Neuronal stem cell (in vitro differentiated cells): ENCODE measurements at regions not wholly inside any gene's neighbourhood (a gene's known extent, or its start where the extent isn't known, plus 50 kb on each side); places are given as distances from the start of the nearest gene placed in this dataset.

Source experiments
- DNase-seq: peaks from one replicate; pipeline ENCODE4 v3.0.0-alpha.2; 2013; ENCODE audit warnings: low spot score
- H2AFZ ChIP-seq: one replicate; pipeline ENCODE4 v1.6.1; 2013; ENCODE audit warnings: mild to moderate bottlenecking, low read length, inconsistent platforms
- H2AK5ac ChIP-seq: 2 replicates; pipeline ENCODE4 v1.6.1; 2013; ENCODE audit warnings: low read depth, mild to moderate bottlenecking, inconsistent platforms, low read length, moderate library complexity, mixed read lengths
- H2BK120ac ChIP-seq: 2 replicates; pipeline ENCODE4 v1.6.1; 2013; ENCODE audit warnings: low read depth, mild to moderate bottlenecking, inconsistent platforms, low read length, moderate library complexity, mixed read lengths
- H2BK12ac ChIP-seq: one replicate; pipeline ENCODE4 v1.6.1; 2013; ENCODE audit warnings: low read length, inconsistent platforms
- H2BK15ac ChIP-seq: 2 replicates; pipeline ENCODE4 v1.6.1; 2013; ENCODE audit warnings: mild to moderate bottlenecking, low read length, inconsistent platforms, mixed read lengths
- H2BK5ac ChIP-seq: one replicate; pipeline ENCODE4 v1.6.1; 2013; ENCODE audit warnings: inconsistent platforms, mild to moderate bottlenecking, low read length, moderate library complexity
- H3K14ac ChIP-seq: one replicate; pipeline ENCODE4 v1.6.1; 2013; ENCODE audit warnings: low read length, inconsistent platforms
- H3K18ac ChIP-seq: 2 replicates; pipeline ENCODE4 v1.6.1; 2013; ENCODE audit warnings: low read length, inconsistent platforms
- H3K23ac ChIP-seq: 2 replicates; pipeline ENCODE4 v1.6.1; 2013; ENCODE audit warnings: low read depth, mild to moderate bottlenecking, mixed read lengths, low read length, inconsistent platforms; ENCODE audit not compliant: poor library complexity
- H3K27ac ChIP-seq: replicated peaks from 3 replicates; pipeline ENCODE4 v1.5.1; 2013; ENCODE audit warnings: low read length, inconsistent platforms
- H3K27me3 ChIP-seq, 3 experiments: 2 replicates each; pipeline ENCODE4 v1.6.1; 2013; ENCODE audit warnings: low read length in 3 of 3, mild to moderate bottlenecking in 2 of 3, inconsistent platforms in 1 of 3, low read depth in 1 of 3, mixed read lengths in 1 of 3, moderate library complexity in 1 of 3; ENCODE audit not compliant: control insufficient read depth in 3 of 3, insufficient read depth in 3 of 3
- H3K36me3 ChIP-seq, 2 donors: replicated peaks in 1 of 2; 2 replicates each; pipeline ENCODE4 v1.6.1; 2013; ENCODE audit warnings: low read length in 2 of 2; ENCODE audit not compliant: control insufficient read depth in 2 of 2, insufficient read depth in 2 of 2
- H3K4ac ChIP-seq: 2 replicates; pipeline ENCODE4 v1.6.1; 2013; ENCODE audit warnings: inconsistent platforms, mild to moderate bottlenecking, low read length, moderate library complexity
- H3K4me1 ChIP-seq, 2 donors: 1 replicate in 1 of 2; 2 replicates in 1 of 2; pipeline ENCODE4 v1.6.1; 2013; ENCODE audit warnings: low read length in 2 of 2, low read depth in 1 of 2; ENCODE audit not compliant: control insufficient read depth in 2 of 2, insufficient read depth in 1 of 2
- H3K4me2 ChIP-seq: one replicate; pipeline ENCODE4 v1.6.1; 2013; ENCODE audit warnings: mild to moderate bottlenecking, low read length, inconsistent platforms; ENCODE audit not compliant: insufficient read depth, poor library complexity, severe bottlenecking
- H3K4me3 ChIP-seq, 2 donors: 2 replicates each; pipeline ENCODE4 v1.5.1; 2013; ENCODE audit warnings: low read length in 2 of 2, mild to moderate bottlenecking in 2 of 2, inconsistent platforms in 1 of 2, moderate library complexity in 1 of 2
- H3K79me1 ChIP-seq: one replicate; pipeline ENCODE4 v1.6.1; 2013; ENCODE audit warnings: low read depth, mild to moderate bottlenecking, inconsistent platforms, low read length, moderate library complexity
- H3K9ac ChIP-seq: one replicate; pipeline ENCODE4 v1.6.1; 2013; ENCODE audit warnings: mild to moderate bottlenecking, low read depth, low read length, inconsistent platforms; ENCODE audit not compliant: poor library complexity
- H3K9me3 ChIP-seq, 2 donors: replicated peaks in 1 of 2; 2 replicates each; pipeline versions ENCODE3 to v1.6.1; 2013; ENCODE audit warnings: low read length in 2 of 2, mild to moderate bottlenecking in 2 of 2, inconsistent platforms in 1 of 2, low read depth in 1 of 2, mixed read lengths in 1 of 2, moderate library complexity in 1 of 2; ENCODE audit not compliant: control insufficient read depth in 2 of 2, insufficient read depth in 1 of 2
- H4K8ac ChIP-seq: one replicate; pipeline ENCODE4 v1.6.1; 2013; ENCODE audit warnings: low read depth, mild to moderate bottlenecking, inconsistent platforms, low read length, moderate library complexity
- H4K91ac ChIP-seq: one replicate; pipeline ENCODE4 v1.6.1; 2013; ENCODE audit warnings: low read length, low read depth, mild to moderate bottlenecking, inconsistent platforms; ENCODE audit not compliant: poor library complexity
- WGBS, 2 donors: extraction: QIAGEN DNeasy Blood & Tissue Kit; methylation state at CpG; one replicate each; pipeline ENCODE4 v1.1.7; 2013; ENCODE audit warnings: missing lambda C conversion rate in 2 of 2, mixed read lengths in 1 of 2; ENCODE audit not compliant: insufficient read length in 2 of 2, insufficient replicate concordance in 1 of 2; ENCODE audit errors: extremely low coverage in 2 of 2; 5-methylcytosine and 5-hydroxymethylcytosine counted together

- Histone ChIP-seq H3K4me2 (no peak overlapping the region), H3K18ac (no peak overlapping the region), H3K27ac (no peak overlapping the region), H4K8ac (no peak overlapping the region), H2AK5ac (no peak overlapping the region), H3K23ac (no peak overlapping the region), H3K27me3 (no peaks in the 10 kb centered on the region), H3K4ac (no peak overlapping the region), H4K91ac (no peak overlapping the region), H3K36me3 (no peaks in the 10 kb centered on the region), H3K9me3 (no peaks in the 10 kb centered on the region), H2BK120ac (no peak overlapping the region), H2BK5ac (no peak overlapping the region), H2BK15ac (no peak overlapping the region), H3K4me1 (peaks cover 0 to 5% of the 10 kb centered on the region in 2 donors), H2BK12ac (no peak overlapping the region), H3K4me3 (no peak overlapping the region), H2AFZ (no peak overlapping the region), H3K14ac (no peak overlapping the region), H3K79me1 (no peaks in the 10 kb centered on the region), H3K9ac (no peak overlapping the region)
- WGBS, 2 donors = no CpG with 5 or more reads among the region's 9 CpGs
- DNase-seq = no peak
Observed at GRCh38 chr19:13556552-13556951, 50.3 kb upstream of the CACNA1A start.
